ENCODE measurements at regions not wholly inside any gene's neighbourhood (a gene's known extent, or its start where the extent isn't known, plus 50 kb on each side); places are given as distances from the start of the nearest gene placed in this dataset.

DNA sequence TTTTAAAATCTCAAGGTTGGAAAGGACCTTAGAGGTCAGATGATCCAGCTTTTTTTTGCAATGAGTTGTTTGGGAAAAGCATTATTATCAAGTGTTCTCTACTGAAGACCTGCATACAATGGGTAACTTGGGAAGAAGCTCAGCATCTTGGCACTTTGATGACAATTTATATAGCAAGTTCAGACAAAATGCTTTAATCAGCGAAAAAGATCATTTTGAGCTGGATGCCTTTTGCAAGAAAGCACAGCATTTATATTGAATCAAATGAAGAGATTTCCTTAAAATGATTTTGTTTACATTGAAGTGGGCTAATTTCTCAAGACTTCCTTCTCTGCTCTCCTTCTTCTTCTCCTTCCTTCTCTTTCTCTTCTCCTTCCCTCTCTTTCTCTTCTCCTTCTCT is 796.4 kb upstream of the CDH2 start:
- Histone ChIP-seq H4K20me1 (no peaks in the 10 kb centered on the region), H3K36me3 (no peaks in the 10 kb centered on the region), H3K4me2 (no peak overlapping the region), H3K27me3 (no peaks in the 10 kb centered on the region), H3K4me1 (no peaks in the 10 kb centered on the region), H3K27ac (no peak overlapping the region), H3K4me3 (no peak overlapping the region), H3K9ac (no peak overlapping the region), H3K9me3 (replicated peaks in 1 of 11) (no peaks in the 10 kb centered on the region)
- TF ChIP-seq Cebpa-rat (IDR thresholded peaks at IDR 0.05), result no peak

DNA sequence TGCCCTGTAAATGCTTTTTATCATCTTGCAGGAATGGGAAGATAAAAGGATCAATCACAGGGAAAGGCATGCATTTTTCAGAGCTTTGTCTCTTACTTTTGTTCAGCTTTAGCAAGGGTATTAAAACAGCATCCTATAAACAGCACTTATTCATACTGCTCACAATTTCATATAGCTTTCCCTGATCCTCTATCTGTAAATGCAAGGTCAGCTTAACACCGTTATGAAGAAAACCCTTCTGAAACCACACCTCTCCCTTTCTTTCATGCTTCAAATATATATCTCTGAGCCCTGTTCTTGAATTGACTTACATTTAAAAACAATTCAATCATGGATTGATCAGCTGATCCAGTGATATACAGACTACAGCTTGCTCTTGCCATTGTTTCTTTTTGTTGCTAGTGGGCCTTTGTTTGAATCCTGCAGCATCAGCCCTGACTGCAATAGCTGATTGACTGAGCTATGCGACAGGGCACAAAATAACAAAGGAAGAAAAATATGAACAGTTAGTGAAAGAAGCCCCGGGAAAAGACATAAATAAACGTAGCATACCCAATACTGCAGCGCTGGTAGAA is 795.5 kb upstream of the CDH2 start:
- no peak overlapping the region for H3K4me3 ChIP-seq
- no peaks in the 10 kb centered on the region for H3K27me3 ChIP-seq
- no peaks in the 10 kb centered on the region for H3K36me3 ChIP-seq
- H3K4me2 ChIP-seq, result no peak overlapping the region
- H3K9ac ChIP-seq, result no peak overlapping the region
- H3K9me3 ChIP-seq (replicated peaks in 1 of 11), result no peaks in the 10 kb centered on the region
- no peaks in the 10 kb centered on the region for H3K4me1 ChIP-seq
- no peak for TF ChIP-seq Cebpa-rat (IDR thresholded peaks at IDR 0.05)
- H4K20me1 ChIP-seq, result no peaks in the 10 kb centered on the region
- no peak overlapping the region for H3K27ac ChIP-seq

DNA sequence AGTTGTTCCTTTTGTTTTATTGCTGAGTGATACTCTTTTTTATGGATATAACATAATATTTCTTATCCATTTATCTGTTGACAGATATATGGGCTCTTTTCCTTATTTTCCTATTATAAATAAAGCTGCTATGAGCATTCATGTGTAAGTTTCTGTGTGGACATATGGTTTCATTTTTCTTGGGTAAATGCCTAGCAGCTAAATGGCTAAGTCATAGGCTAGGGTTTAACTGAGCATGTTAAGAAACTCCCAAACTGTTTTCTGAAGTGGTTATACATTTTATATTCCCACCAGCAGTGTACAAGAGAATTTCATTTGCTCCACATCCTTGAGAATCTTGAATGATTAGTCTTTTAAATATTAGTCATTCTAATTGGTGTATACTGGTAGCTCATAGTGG is 786.6 kb upstream of the CDH2 start:
- Histone ChIP-seq H3K4me1 (no peaks in the 10 kb centered on the region), H3K4me2 (no peak overlapping the region), H3K9me3 (replicated peaks in 1 of 11) (no peaks in the 10 kb centered on the region), H3K27me3 (no peaks in the 10 kb centered on the region), H3K27ac (no peak overlapping the region), H4K20me1 (no peaks in the 10 kb centered on the region), H3K9ac (no peak overlapping the region), H3K36me3 (no peaks in the 10 kb centered on the region), H3K4me3 (no peak overlapping the region)
- no peak for TF ChIP-seq Cebpa-rat (IDR thresholded peaks at IDR 0.05)

DNA sequence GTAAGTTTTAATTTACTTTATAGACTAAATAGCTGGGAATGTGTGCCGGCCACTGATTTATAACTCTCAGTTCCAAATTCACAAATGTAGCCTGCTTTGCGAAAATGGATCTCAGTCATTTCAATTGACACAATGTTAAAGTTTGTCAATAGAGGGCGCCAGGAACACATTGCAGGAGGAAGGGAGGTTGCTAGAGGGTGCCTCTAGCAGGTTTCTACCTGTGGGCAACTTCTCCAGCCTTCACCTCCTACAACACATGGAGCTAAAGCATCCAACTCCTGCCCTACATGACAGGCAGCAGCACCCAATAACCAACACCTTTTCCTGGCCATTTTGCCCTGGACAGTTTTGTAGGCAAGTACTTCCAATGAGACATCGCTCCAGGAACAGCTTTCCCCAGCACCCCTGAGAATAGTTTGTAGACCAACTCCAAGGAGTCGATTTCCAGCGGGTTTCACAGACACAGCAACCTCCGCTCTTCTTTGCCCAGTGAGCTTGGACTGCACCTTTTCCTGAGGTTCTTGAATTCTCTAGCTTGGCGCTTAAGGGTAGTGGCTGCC is 784.8 kb upstream of the CDH2 start:
- Histone ChIP-seq H4K20me1 (no peaks in the 10 kb centered on the region), H3K4me3 (no peak overlapping the region), H3K27ac (no peak overlapping the region), H3K27me3 (no peaks in the 10 kb centered on the region), H3K9me3 (replicated peaks in 1 of 11) (no peaks in the 10 kb centered on the region), H3K4me1 (no peaks in the 10 kb centered on the region), H3K4me2 (no peak overlapping the region), H3K9ac (no peak overlapping the region), H3K36me3 (no peaks in the 10 kb centered on the region)
- TF ChIP-seq Cebpa-rat (IDR thresholded peaks at IDR 0.05), result no peak

DNA sequence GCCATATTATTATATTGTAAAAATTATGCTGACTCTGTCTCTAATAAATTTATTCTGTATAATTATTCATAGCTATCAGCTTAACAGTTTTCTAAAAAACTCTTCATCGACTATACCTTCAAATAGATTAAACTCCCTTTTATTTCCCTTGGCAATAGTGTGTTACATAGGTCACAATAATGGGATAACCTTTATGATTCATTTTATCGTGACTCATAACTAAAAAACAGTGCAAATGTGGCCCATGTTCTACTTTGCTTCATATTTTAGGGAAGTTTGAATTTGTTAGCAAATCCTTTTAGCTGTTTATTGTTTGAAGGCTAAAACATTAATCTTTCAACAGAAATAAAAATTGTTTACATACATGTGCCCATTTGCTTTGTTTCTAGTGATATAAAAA is 783.2 kb upstream of the CDH2 start:
- no peak overlapping the region for H3K4me3 ChIP-seq
- H3K27ac ChIP-seq, result no peak overlapping the region
- no peak for TF ChIP-seq Cebpa-rat (IDR thresholded peaks at IDR 0.05)
- no peaks in the 10 kb centered on the region for H3K27me3 ChIP-seq
- H3K4me1 ChIP-seq, result no peaks in the 10 kb centered on the region
- H3K36me3 ChIP-seq, result no peaks in the 10 kb centered on the region
- no peak overlapping the region for H3K4me2 ChIP-seq
- no peak overlapping the region for H3K9ac ChIP-seq
- no peaks in the 10 kb centered on the region for H4K20me1 ChIP-seq
- no peaks in the 10 kb centered on the region for H3K9me3 ChIP-seq (replicated peaks in 1 of 11)

DNA sequence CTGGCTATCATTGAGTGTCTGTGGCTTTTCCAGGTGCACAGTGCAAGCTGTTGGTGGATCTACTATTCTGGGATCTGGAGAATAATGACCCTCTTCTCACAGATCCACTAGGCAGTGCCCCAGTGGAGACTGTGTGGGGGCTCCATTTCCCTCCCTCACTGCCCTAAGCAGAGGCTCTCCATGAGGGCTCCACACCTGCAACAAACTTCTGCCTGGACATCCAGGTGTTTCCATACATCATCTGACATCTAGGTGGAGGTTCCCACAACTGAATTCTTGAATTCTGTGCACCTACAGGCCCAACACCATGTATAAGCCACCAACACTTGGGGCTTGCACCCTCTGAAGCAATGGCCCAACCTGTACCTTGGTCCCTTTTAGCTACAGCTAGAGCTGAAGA is 775.4 kb upstream of the CDH2 start:
- Histone ChIP-seq H3K4me3 (no peak overlapping the region), H3K27ac (no peak overlapping the region), H3K27me3 (no peaks in the 10 kb centered on the region), H3K4me2 (no peak overlapping the region), H3K4me1 (no peaks in the 10 kb centered on the region), H3K9ac (no peak overlapping the region), H3K36me3 (no peaks in the 10 kb centered on the region), H4K20me1 (no peaks in the 10 kb centered on the region), H3K9me3 (replicated peaks in 1 of 11) (peaks cover 15 to 27% (median 20%) of the 10 kb centered on the region in 11 experiments)
- no peak for TF ChIP-seq Cebpa-rat (IDR thresholded peaks at IDR 0.05)

DNA sequence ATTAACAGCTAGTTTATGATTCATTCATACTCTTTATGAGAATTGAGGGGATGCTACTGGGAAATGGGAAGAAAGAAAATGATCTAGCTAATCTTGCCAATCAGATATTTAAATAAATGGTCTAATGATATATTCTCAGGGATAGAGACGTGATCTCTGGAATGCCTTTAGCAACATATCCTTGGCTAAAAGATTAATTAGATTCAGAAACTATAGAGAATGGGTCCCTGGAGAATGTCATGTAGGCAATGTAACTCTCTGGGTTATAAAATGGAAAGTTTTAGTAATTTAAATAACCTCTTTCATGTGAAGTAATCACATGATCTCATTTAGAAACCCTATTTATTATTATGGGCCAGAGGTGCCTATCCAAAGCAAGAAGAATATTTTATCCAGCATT is 771.0 kb upstream of the CDH2 start:
- TF ChIP-seq Cebpa-rat (IDR thresholded peaks at IDR 0.05), result no peak
- Histone ChIP-seq H3K27ac (no peak overlapping the region), H4K20me1 (no peaks in the 10 kb centered on the region)

DNA sequence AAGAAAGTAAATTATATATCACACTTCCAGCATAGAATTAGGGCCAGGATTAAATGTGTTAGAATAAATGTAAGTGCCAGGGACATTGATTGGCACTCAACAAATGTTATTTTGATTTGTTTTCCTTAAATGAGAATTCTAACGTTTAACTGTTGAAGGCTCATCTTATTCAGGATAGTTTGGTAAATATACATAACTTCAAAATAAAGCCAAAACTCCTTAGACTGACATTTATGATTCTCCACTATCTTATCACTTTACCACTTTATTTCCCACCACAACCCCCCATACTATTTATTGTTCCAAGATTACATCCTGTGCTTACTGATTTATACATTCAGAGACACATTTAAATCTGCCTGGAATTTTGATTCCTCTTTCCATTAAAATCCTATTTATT is 769.5 kb upstream of the CDH2 start:
- H3K27me3 ChIP-seq, result no peaks in the 10 kb centered on the region
- H4K20me1 ChIP-seq, result no peaks in the 10 kb centered on the region
- no peak for TF ChIP-seq Cebpa-rat (IDR thresholded peaks at IDR 0.05)
- H3K4me3 ChIP-seq, result no peak overlapping the region
- H3K9ac ChIP-seq, result no peak overlapping the region
- no peak overlapping the region for H3K27ac ChIP-seq
- H3K9me3 ChIP-seq (replicated peaks in 1 of 11), result peaks cover under 1 to 4% (median 2%) of the 10 kb centered on the region in 11 experiments; a peak in 13 of 22 replicates
- no peak overlapping the region for H3K4me2 ChIP-seq
- no peaks in the 10 kb centered on the region for H3K36me3 ChIP-seq
- H3K4me1 ChIP-seq, result no peaks in the 10 kb centered on the region

More for the DNA sequence above, 771.0 kb upstream of the CDH2 start:
- no peak overlapping the region for H3K4me2 ChIP-seq
- no peaks in the 10 kb centered on the region for H3K27me3 ChIP-seq
- no peak overlapping the region for H3K9ac ChIP-seq
- H3K4me1 ChIP-seq, result no peaks in the 10 kb centered on the region
- H3K36me3 ChIP-seq, result no peaks in the 10 kb centered on the region
- no peak overlapping the region for H3K4me3 ChIP-seq
- peaks cover 14 to 17% (median 16%) of the 10 kb centered on the region in 11 experiments for H3K9me3 ChIP-seq (replicated peaks in 1 of 11)

DNA sequence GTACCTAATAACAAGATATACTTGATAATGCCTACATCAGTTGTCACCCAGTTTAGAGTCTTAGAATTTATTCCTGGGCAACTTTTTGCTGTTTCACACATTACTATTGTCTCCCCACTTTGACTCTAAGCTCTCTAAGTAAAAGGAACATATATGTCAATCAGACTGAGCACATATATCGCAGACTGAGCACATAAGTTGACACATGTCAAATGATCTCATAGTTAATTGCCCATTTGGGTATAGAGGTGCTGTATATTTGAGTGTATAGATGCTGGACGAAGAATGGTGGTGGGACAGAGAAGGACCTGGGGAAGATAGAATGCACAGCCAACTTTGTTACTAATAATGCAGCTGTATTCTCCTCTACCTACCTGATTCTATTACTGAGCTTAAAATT is 746.0 kb upstream of the CDH2 start:
- no peak overlapping the region for H3K4me2 ChIP-seq
- H3K9me3 ChIP-seq (replicated peaks in 1 of 11), result no peaks in the 10 kb centered on the region
- H3K27ac ChIP-seq, result no peak overlapping the region
- no peak overlapping the region for H3K4me3 ChIP-seq
- no peak for TF ChIP-seq Cebpa-rat (IDR thresholded peaks at IDR 0.05)
- H3K27me3 ChIP-seq, result no peaks in the 10 kb centered on the region
- no peak overlapping the region for H3K9ac ChIP-seq
- no peaks in the 10 kb centered on the region for H4K20me1 ChIP-seq
- H3K36me3 ChIP-seq, result no peaks in the 10 kb centered on the region
- no peaks in the 10 kb centered on the region for H3K4me1 ChIP-seq

DNA sequence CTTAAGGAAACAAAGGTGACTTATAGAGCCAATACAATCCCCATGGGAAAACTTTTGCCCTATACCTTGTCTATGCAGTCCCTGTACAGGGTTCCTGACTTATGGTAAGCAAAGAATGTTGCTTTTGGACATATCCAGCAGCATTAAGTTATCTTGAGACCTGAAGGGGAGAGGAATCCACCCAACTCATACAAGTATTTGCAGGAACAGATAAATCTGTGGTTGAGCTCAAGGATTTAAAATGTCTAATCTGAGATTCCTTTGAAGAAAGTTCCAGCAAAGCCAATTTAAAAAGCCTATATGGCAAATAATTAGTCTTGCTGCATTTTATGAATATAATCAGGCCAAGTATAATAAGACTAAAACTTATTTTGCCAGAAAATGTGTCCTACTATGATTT is 739.5 kb upstream of the CDH2 start:
- Histone ChIP-seq H3K9ac (no peak overlapping the region), H3K4me1 (no peaks in the 10 kb centered on the region), H3K4me3 (no peak overlapping the region), H3K4me2 (no peak overlapping the region), H3K36me3 (no peaks in the 10 kb centered on the region), H3K27ac (no peak overlapping the region), H3K27me3 (no peaks in the 10 kb centered on the region), H4K20me1 (no peaks in the 10 kb centered on the region), H3K9me3 (replicated peaks in 1 of 11) (peaks cover 0 to 8% (median 3%) of the 10 kb centered on the region in 11 experiments; a peak in 9 of 22 replicates)
- TF ChIP-seq Cebpa-rat (IDR thresholded peaks at IDR 0.05), result no peak

Measured in BLaER1 treated with 17β-estradiol and CSF1 and Interleukin-3, amounts not matched to agents 10 nM and 100 nM (cell line).